ENCODE measurements at regions not wholly inside any gene's neighbourhood (a gene's known extent, or its start where the extent isn't known, plus 50 kb on each side); places are given as distances from the start of the nearest gene placed in this dataset.

DNA sequence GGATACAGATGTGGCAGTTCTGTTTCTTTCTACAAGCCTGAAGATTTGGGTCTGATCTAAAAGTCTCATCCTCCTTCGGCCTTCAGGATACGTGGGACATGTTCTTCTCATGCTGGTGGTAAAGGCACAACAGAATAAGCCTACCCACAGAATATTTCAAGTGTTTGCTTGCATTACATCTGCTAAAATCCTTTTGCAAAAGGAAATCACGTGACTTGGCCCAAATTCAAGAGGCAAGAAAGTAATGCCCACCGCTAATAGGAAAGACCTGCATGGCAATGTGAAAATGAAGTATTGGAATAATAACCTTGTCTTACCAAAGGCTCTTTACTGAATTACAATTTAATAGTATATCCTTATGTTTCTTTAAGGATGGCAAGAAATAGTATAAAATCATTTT lies 439.9 kb upstream of the TGFBR2 start:
- DNase-seq (ENCODE audit: low spot score): no peak
- in situ Hi-C loops (cut with MboI; ENCODE audit: low sequenced_read_pairs, unreplicated experiment): no loop called here
- TF ChIP-seq, protein P1, sequence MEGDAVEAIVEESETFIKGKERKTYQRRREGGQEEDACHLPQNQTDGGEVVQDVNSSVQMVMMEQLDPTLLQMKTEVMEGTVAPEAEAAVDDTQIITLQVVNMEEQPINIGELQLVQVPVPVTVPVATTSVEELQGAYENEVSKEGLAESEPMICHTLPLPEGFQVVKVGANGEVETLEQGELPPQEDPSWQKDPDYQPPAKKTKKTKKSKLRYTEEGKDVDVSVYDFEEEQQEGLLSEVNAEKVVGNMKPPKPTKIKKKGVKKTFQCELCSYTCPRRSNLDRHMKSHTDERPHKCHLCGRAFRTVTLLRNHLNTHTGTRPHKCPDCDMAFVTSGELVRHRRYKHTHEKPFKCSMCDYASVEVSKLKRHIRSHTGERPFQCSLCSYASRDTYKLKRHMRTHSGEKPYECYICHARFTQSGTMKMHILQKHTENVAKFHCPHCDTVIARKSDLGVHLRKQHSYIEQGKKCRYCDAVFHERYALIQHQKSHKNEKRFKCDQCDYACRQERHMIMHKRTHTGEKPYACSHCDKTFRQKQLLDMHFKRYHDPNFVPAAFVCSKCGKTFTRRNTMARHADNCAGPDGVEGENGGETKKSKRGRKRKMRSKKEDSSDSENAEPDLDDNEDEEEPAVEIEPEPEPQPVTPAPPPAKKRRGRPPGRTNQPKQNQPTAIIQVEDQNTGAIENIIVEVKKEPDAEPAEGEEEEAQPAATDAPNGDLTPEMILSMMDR (IDR thresholded peaks at IDR 0.05; ENCODE audit: borderline replicate concordance, control extremely low read depth, extremely low read depth, insufficient read depth, missing control alignments): no peak

DNA sequence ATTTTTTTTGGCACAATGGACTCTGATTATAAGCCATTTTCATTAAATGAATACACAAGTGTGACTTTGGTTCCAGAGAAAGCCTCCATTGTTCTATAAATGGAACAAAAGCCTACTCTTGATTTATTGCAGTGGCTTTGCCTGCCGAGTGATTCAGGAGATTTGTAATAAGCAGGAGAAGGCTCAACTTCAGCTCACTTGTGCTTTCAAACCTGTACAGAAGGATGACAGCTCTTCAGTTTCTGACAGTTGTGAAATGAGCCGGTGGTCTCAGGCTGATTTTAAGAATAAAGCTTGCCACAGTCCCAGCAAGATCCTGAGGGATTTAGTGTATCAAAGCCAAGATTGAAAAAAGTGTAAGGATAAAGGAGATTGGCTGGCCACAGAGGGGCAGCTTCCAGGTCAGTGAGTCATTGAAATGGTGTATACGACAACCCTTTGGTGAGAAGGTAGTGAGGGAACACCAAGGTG lies 438.8 kb upstream of the TGFBR2 start:
- no peak for DNase-seq (ENCODE audit: low spot score)
- TF ChIP-seq, protein P1 (IDR thresholded peaks at IDR 0.05; ENCODE audit: borderline replicate concordance, control extremely low read depth, extremely low read depth, insufficient read depth, missing control alignments): no peak
- in situ Hi-C loops (cut with MboI; ENCODE audit: low sequenced_read_pairs, unreplicated experiment): no loop called here

DNA sequence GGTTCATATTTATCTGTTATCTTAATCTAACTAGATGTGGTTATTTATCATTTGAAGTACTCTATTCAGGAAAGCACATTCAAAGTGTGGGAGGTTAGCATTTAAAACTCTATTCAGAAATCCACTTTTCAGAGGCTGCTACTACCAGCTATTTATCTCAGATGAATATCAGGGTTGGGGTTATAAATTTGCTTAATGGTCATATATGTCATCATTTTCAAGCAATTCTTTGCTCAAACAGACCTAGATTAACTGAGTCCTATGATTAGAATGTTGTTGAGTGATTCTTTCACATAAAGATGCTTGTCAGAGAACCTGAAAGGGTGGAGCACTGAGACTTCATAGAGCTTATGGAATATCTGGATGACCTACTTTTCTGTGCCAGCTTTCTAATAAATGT lies 436.9 kb upstream of the TGFBR2 start:
- DNase-seq (ENCODE audit: low spot score): no peak
- TF ChIP-seq, protein P1 (IDR thresholded peaks at IDR 0.05; ENCODE audit: borderline replicate concordance, control extremely low read depth, extremely low read depth, insufficient read depth, missing control alignments): no peak
- in situ Hi-C loops (cut with MboI; ENCODE audit: low sequenced_read_pairs, unreplicated experiment): no loop called here

DNA sequence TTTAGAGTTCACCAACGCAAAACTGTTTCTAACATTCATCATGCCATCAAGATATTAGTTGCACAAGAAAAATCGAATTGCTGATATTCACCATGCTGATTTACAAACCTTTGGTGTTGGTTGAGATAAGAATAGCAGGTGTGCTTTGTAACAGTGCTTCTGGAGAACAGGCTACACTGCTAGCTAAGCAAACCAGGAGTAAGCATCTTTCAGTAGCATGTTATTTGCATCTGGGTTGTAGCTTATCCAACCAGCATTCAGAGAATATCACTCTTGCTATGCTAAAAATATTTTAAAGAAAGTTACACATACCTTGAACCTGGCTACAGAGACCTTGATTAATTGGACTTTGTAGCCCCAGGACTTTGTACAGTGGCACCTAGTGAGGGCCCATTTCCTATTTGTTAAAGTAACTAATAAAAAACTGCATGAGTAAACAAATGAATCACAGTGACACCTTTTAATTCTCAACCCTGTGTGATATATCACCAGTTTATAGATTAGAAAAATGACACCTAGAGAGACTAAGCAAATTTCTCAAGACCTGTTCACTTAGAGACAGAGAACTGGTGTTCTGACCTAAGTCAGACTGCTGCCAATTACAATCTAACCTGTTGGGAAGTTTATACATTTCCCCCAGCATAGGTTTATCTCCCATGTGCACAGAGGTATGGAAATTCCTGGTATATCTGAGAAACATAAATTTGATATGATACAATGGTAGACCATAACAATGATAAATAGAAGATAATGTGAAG lies 435.5 kb upstream of the TGFBR2 start:
- no peak for DNase-seq (ENCODE audit: low spot score)
- in situ Hi-C loops (cut with MboI; ENCODE audit: low sequenced_read_pairs, unreplicated experiment): no loop called here
- TF ChIP-seq, protein P1 (IDR thresholded peaks at IDR 0.05; ENCODE audit: borderline replicate concordance, control extremely low read depth, extremely low read depth, insufficient read depth, missing control alignments): no peak

DNA sequence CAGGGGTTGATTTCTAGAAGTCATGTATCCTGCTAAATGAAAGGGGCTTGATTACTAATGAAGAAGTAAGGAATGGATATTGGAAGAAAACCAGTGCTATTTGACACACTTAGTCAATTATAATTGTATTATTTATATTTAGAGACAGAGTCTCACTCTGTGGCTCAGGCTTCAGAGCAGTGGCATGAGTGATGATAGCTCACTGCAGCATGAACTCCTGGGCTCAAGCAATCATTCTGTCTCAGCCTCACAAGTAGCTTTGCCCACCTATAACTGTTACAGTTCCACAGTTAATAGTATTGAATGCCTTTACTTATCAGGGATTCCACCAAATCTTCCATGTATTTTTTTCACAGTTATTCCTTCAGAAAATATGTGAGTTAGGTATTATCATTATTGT lies 432.0 kb upstream of the TGFBR2 start:
- TF ChIP-seq, protein P1 (IDR thresholded peaks at IDR 0.05; ENCODE audit: borderline replicate concordance, control extremely low read depth, extremely low read depth, insufficient read depth, missing control alignments): no peak
- in situ Hi-C loops (cut with MboI; ENCODE audit: low sequenced_read_pairs, unreplicated experiment): no loop called here
- no peak for DNase-seq (ENCODE audit: low spot score)

DNA sequence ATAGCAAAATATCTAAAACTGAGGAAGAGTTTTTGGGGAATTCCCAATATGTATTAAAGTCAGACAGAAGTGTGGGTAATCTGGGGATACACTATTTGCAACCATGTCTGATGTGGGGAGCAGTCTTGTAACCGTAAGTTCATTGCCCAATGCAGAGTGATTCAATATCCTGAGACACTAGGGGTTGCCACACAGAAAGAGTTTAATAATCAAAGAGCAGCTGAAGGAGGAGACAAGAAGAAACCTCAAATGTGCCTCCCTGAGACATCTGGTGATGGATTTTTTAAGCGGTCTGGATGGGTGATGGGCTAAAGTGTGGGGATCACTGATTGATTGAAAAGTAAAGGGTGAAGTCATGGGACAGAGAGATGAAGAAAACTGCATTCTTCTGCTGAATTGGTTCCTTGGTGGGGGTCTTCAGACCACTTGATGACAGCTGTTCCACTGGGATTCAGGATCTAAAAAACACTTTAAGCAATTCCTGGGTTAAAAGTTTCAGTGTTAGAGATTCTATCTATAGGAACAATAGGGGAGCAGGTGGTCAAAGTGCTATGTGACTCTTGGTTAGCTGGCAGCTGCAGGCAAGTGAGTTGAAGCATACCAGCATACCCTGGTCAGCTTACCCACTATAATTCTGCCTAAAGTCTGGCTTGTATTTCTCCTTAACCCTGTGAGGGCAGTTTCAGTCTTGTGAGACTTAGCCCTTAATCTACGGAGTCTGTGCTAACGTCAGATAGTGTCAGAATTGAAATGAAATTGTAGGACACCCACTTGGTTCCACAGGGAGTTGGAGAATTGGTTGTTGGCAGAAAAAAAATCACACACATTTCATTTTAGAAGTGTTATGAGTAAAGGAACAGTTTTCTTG lies 425.9 kb upstream of the TGFBR2 start:
- DNase-seq (ENCODE audit: low spot score): no peak
- TF ChIP-seq, protein P1 (IDR thresholded peaks at IDR 0.05; ENCODE audit: borderline replicate concordance, control extremely low read depth, extremely low read depth, insufficient read depth, missing control alignments): no peak
- in situ Hi-C loops (cut with MboI; ENCODE audit: low sequenced_read_pairs, unreplicated experiment): no loop called here
